Adipocyte (in vitro differentiated cells): ENCODE measurements at regions not wholly inside any gene's neighbourhood (a gene's known extent, or its start where the extent isn't known, plus 50 kb on each side); places are given as distances from the start of the nearest gene placed in this dataset.
"Not testable (repeated sequence)": the region's sequence is repeated elsewhere in the genome, so short reads cannot be mapped to it uniquely, and the experiment has no call there.

ENCODE experiments used
- DNase-seq: peaks from one replicate; pipeline ENCODE4 v3.0.0-alpha.2; 2015; ENCODE audit warnings: low read depth
- H3K27me3 ChIP-seq: replicated peaks from 2 replicates; pipeline ENCODE4 v1.7.0; 2013; ENCODE audit warnings: mild to moderate bottlenecking, low read length, moderate library complexity; ENCODE audit not compliant: control insufficient read depth, insufficient read depth
- H3K36me3 ChIP-seq: 2 replicates; pipeline ENCODE4 v1.7.0; 2013; ENCODE audit warnings: low read length, mild to moderate bottlenecking, moderate library complexity; ENCODE audit not compliant: control insufficient read depth, insufficient read depth, severe bottlenecking
- H3K4me1 ChIP-seq: 2 replicates; pipeline ENCODE4 v1.7.0; 2013; ENCODE audit warnings: mild to moderate bottlenecking, low read length, moderate library complexity; ENCODE audit not compliant: control insufficient read depth, insufficient read depth
- H3K4me3 ChIP-seq: 2 replicates; pipeline ENCODE4 v1.7.0; 2013; ENCODE audit warnings: mild to moderate bottlenecking, low read length, moderate library complexity
- H3K9ac ChIP-seq: 2 replicates; pipeline ENCODE4 v1.7.0; 2013; ENCODE audit warnings: mild to moderate bottlenecking, low read length, moderate library complexity
- H3K9me3 ChIP-seq: 2 replicates; pipeline ENCODE4 v1.7.0; 2013; ENCODE audit warnings: mild to moderate bottlenecking, low read length, moderate library complexity; ENCODE audit not compliant: control insufficient read depth

DNA sequence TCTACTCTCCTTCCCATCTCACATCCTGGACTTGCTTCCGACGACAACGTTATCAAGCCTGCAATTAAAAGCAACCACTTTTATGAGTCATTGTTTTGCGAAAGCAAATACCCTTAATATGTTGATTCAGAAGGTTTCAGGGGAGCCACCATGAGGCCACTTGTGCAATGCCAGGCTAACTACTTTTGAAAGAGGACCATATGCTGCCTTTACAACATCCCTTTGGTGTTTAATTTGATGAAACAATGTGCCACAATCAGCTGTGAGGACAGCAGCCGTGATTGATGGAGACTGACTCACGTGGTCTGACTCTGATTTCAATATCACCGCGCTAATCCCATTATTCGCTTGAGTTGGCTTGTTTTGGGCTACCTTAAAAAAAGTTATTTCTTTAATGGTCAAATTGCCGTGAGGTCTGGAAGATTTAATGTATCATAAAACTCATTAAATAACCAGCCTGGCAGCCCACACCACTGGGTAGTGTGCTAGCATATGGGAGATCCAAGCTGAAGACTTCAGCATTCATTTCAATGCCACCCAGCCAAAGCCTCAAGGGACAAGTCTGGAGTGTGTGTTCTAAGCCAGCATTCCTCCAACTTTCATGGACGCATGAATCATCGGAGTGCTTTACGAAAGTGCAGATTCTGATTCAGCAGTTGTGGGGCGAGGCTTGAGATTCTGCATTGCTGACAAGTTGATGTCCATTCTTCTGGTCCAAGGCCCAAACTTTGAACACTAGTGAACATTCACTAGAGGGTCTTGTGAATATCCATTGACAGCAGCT lies 73.3 kb upstream of the PAXBP1 start:
- Histone ChIP-seq H3K27me3 (peaks cover 14% of the 10 kb centered on the region), H3K36me3 (no peaks in the 10 kb centered on the region), H3K9ac (no peak overlapping the region), H3K4me1 (peaks cover 18% of the 10 kb centered on the region), H3K4me3 (no peak overlapping the region), H3K9me3 (no peaks in the 10 kb centered on the region)
- peak; percentile 60 for DNase-seq

DNA sequence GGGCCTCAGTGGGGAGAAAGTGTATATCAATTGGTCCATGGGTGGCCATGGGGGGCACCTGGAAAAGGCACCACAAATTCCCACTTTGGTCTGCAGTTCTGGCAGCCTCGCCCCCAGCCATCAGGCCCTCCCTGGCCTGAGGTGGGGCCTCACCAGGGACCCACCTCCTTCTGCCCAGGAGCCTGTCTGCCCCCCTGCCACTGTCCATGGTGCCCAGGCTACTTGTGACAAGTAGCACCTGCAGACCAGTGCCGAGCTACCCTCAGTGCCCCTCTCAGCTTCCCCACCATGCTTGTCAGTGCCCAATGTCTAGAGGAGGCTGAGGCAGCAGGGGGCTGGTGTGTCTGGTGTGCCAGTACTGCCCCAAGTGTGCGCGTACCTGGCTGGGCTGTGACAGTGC lies 87.1 kb upstream of the PAXBP1 start:
- Histone ChIP-seq H3K9me3 (peaks cover 15% of the 10 kb centered on the region), H3K27me3 (no peaks in the 10 kb centered on the region), H3K9ac (no peak overlapping the region), H3K4me1 (peaks cover 10% of the 10 kb centered on the region), H3K36me3 (no peaks in the 10 kb centered on the region), H3K4me3 (no peak overlapping the region)
- no peak for DNase-seq

- no peak overlapping the region for H3K9ac ChIP-seq
- no peak for DNase-seq
- peaks cover 5% of the 10 kb centered on the region for H3K27me3 ChIP-seq
- H3K4me1 ChIP-seq: peaks cover 10% of the 10 kb centered on the region
- H3K4me3 ChIP-seq: no peak overlapping the region
- H3K36me3 ChIP-seq: no peaks in the 10 kb centered on the region
- H3K9me3 ChIP-seq: peaks cover 11% of the 10 kb centered on the region
Measured at GRCh38 chr21:32860399-32860798, 88.8 kb upstream of the PAXBP1 start.

GRCh38 chr21:32861866-32862265 lies 90.3 kb upstream of the PAXBP1 start:
- peaks cover 10% of the 10 kb centered on the region for H3K9me3 ChIP-seq
- H3K9ac ChIP-seq: no peak overlapping the region
- no peaks in the 10 kb centered on the region for H3K36me3 ChIP-seq
- peak overlapping the region; percentile 17 for H3K4me3 ChIP-seq
- peaks cover 10% of the 10 kb centered on the region for H3K4me1 ChIP-seq
- peak; percentile 73 for DNase-seq
- peaks cover 7% of the 10 kb centered on the region for H3K27me3 ChIP-seq

GRCh38 chr21:32867597-32867996 lies 96.0 kb upstream of the PAXBP1 start:
- no peaks in the 10 kb centered on the region for H3K4me1 ChIP-seq
- no peak overlapping the region for H3K9ac ChIP-seq
- H3K9me3 ChIP-seq: no peaks in the 10 kb centered on the region
- H3K36me3 ChIP-seq: no peaks in the 10 kb centered on the region
- peaks cover 29% of the 10 kb centered on the region for H3K27me3 ChIP-seq
- no peak for DNase-seq
- H3K4me3 ChIP-seq: no peak overlapping the region

GRCh38 chr21:32868631-32869454 lies 97.3 kb upstream of the PAXBP1 start:
- no peaks in the 10 kb centered on the region for H3K4me1 ChIP-seq

DNA sequence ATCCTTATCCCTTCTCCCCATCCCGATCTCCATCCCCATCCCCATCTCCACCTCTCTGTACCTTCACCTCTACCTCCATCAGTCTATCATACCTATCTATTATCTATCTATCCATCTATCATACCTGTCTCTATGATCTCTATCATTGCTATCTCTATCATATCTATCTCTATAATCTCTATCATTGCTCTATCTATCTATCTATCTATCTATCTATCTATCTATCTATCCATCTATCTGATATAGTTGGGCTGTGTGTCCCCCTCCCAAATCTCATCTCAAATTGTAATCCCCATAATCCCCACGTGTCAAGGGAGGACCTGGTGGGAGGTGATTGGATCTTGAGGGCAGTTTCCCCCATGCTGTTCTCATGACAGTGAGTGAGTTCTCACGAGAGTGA lies 97.9 kb upstream of the PAXBP1 start:
- Histone ChIP-seq H3K27me3 (peaks cover 28% of the 10 kb centered on the region), H3K4me1 (no peaks in the 10 kb centered on the region), H3K4me3 (no peak overlapping the region), H3K36me3 (no peaks in the 10 kb centered on the region), H3K9me3 (peaks cover 5% of the 10 kb centered on the region), H3K9ac (no peak overlapping the region)
- DNase-seq: no peak

More at GRCh38 chr21:32868631-32869454, 97.3 kb upstream of the PAXBP1 start:
- H3K9ac ChIP-seq: no peak overlapping the region
- H3K9me3 ChIP-seq: peaks cover 5% of the 10 kb centered on the region
- H3K36me3 ChIP-seq: no peaks in the 10 kb centered on the region
- DNase-seq: no peak
- H3K4me3 ChIP-seq: no peak overlapping the region
- peaks cover 29% of the 10 kb centered on the region for H3K27me3 ChIP-seq

DNA sequence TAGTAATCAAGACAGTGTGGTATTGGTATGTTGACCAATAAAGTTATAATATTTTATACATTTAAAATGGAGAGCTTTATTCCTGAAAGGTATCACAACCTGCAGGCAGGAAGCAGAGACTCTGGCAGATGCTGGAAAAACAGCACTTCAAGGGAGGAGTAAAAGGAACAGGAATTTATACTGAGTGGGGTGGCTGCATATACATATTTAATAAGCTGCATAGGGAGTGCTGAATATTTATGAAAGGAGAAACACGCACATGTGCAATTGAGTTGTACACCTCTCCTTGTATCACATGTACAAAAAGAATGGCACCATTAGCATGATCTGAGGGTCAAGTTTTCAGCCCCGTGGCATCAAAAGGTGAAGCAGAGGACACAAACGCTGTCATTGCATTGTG lies 104.9 kb upstream of the PAXBP1 start:
- no peak overlapping the region for H3K4me3 ChIP-seq
- H3K9ac ChIP-seq: no peak overlapping the region
- H3K36me3 ChIP-seq: no peaks in the 10 kb centered on the region
- H3K27me3 ChIP-seq: peaks cover 20% of the 10 kb centered on the region
- H3K4me1 ChIP-seq: no peaks in the 10 kb centered on the region
- H3K9me3 ChIP-seq: peaks cover 5% of the 10 kb centered on the region
- DNase-seq: no peak

GRCh38 chr21:32877888-32878287 lies 106.3 kb upstream of the PAXBP1 start:
- not testable (repeated sequence) for H3K9me3 ChIP-seq, DNase-seq, H3K9ac ChIP-seq, H3K36me3 ChIP-seq, H3K4me1 ChIP-seq, H3K4me3 ChIP-seq
- peaks cover 31% of the 10 kb centered on the region for H3K27me3 ChIP-seq

- peaks cover 33% of the 10 kb centered on the region for H3K27me3 ChIP-seq
- H3K4me3 ChIP-seq: no peak overlapping the region
- H3K36me3 ChIP-seq: no peaks in the 10 kb centered on the region
- H3K9ac ChIP-seq: no peak overlapping the region
- H3K4me1 ChIP-seq: no peaks in the 10 kb centered on the region
- H3K9me3 ChIP-seq: peaks cover 1% of the 10 kb centered on the region
- DNase-seq: no peak
Measured at GRCh38 chr21:32878661-32879060, 107.1 kb upstream of the PAXBP1 start.

DNA sequence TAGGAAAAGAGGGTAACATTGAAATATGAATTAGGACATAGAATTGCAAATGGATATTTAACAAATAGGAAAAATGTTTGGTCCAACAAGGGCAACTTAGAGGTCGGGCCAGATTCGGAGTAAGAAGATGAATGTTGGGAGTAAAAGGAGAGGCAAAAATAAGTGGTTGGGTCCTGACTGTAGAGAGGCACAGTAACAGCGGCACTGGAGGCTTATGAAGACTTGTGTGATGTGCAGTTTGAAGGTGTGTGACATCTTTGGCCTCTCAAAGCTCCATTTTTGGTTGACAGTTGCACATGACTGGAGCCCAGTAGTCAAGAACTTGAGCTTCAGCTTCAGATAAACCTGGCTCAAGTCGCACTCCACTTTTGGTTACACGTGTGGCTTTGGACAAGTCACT lies 109.9 kb upstream of the PAXBP1 start:
- Histone ChIP-seq H3K9ac (no peak overlapping the region), H3K9me3 (no peaks in the 10 kb centered on the region), H3K27me3 (peaks cover 39% of the 10 kb centered on the region), H3K4me3 (no peak overlapping the region), H3K36me3 (no peaks in the 10 kb centered on the region), H3K4me1 (no peaks in the 10 kb centered on the region)
- no peak for DNase-seq
